ENCODE measurements at regions not wholly inside any gene's neighbourhood (a gene's known extent, or its start where the extent isn't known, plus 50 kb on each side); places are given as distances from the start of the nearest gene placed in this dataset.

DNA sequence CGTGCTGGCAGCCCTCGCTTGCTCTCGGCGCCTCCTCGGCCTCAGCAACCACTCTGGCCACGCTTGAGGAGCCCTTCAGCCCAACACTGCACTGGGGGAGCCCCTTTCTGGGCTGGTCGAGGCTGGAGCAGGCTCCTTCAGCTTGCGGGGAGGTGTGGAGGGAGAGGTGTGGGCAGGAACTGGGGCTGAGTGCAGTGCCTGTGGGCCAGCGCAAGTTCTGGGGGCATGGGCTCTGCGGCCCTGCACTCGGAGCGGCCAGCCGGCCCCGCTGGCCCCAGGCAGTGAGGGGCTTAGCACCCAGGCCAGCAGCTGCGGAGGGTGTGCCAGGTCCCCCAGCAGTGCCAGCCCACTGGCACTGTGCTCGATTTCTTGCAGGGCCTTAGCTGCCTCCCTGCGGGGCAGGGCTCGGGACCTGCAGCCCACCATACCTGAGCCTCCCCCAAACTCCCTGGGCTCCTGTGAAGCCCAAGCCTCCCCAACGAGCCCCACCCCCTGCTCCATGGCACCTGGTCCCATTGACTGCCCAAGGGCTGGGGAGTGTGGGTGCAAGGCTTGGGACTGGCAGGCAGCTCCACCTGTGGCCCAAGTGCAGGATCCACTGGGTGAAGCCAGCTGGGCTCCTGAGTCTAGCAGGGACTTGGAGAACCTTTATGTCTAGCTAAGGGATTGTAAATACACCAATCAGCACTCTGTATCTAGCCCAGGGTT lies 556.8 kb downstream of the GABRG1 start:
- POLR2A ChIA-PET = no interaction called here

GRCh38 chr4:45554423-45554822 lies 569.4 kb downstream of the GABRG1 start:
- no peaks in the 10 kb centered on the region for H3K36me3 Mint-ChIP-seq (ENCODE audit: insufficient read depth, unreplicated experiment)
- H3K9me3 Mint-ChIP-seq (ENCODE audit: unreplicated experiment) = no peaks in the 10 kb centered on the region
- intact Hi-C loops (cut with micrococcal nuclease; ENCODE audit: unreplicated experiment) = no loop called here

More for the DNA sequence above, 556.8 kb downstream of the GABRG1 start:
- Histone ChIP-seq H3K4me1 (no peaks in the 10 kb centered on the region), H3K4me3 (ENCODE audit: low read depth, low read length) (no peak overlapping the region), H3K9me3 (no peaks in the 10 kb centered on the region), H3K36me3 (ENCODE audit: control insufficient read depth, insufficient read depth, low read length) (no peaks in the 10 kb centered on the region), H3K27me3 (replicated peaks; ENCODE audit: control insufficient read depth, insufficient read depth, low read length) (no peaks in the 10 kb centered on the region)
- Mint-ChIP-seq H3K4me3 (ENCODE audit: unreplicated experiment) (no peak overlapping the region), H3K27ac (ENCODE audit: unreplicated experiment) (no peak overlapping the region), H3K36me3 (ENCODE audit: insufficient read depth, unreplicated experiment) (no peaks in the 10 kb centered on the region), H3K9me3 (ENCODE audit: unreplicated experiment) (no peaks in the 10 kb centered on the region), H3K27me3 (ENCODE audit: insufficient read depth, unreplicated experiment) (no peaks in the 10 kb centered on the region), H3K4me1 (ENCODE audit: low read depth, unreplicated experiment) (no peaks in the 10 kb centered on the region)
- DNase-seq = no peak
- TF ChIP-seq, protein P1, sequence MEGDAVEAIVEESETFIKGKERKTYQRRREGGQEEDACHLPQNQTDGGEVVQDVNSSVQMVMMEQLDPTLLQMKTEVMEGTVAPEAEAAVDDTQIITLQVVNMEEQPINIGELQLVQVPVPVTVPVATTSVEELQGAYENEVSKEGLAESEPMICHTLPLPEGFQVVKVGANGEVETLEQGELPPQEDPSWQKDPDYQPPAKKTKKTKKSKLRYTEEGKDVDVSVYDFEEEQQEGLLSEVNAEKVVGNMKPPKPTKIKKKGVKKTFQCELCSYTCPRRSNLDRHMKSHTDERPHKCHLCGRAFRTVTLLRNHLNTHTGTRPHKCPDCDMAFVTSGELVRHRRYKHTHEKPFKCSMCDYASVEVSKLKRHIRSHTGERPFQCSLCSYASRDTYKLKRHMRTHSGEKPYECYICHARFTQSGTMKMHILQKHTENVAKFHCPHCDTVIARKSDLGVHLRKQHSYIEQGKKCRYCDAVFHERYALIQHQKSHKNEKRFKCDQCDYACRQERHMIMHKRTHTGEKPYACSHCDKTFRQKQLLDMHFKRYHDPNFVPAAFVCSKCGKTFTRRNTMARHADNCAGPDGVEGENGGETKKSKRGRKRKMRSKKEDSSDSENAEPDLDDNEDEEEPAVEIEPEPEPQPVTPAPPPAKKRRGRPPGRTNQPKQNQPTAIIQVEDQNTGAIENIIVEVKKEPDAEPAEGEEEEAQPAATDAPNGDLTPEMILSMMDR (IDR thresholded peaks at IDR 0.05; ENCODE audit: insufficient read depth in 1 of 2, low read depth in 1 of 2, low read length in 1 of 2, severe bottlenecking in 1 of 2, unreplicated experiment in 1 of 2) = no peak
- intact Hi-C loops (cut with micrococcal nuclease; ENCODE audit: unreplicated experiment) = no loop called here
- CTCF ChIA-PET = no interaction called here
- BruUV-seq (replicated peaks) = no TSS peak

GRCh38 chr4:45550766-45551366 lies 573.0 kb downstream of the GABRG1 start:
- H3K27me3 ChIP-seq (replicated peaks; ENCODE audit: control insufficient read depth, insufficient read depth, low read length) = no peaks in the 10 kb centered on the region
- no peak overlapping the region for H3K27ac Mint-ChIP-seq (ENCODE audit: unreplicated experiment)
- no peak for DNase-seq
- peaks cover 3% of the 10 kb centered on the region for H3K27me3 Mint-ChIP-seq (ENCODE audit: insufficient read depth, unreplicated experiment)
- no peaks in the 10 kb centered on the region for H3K36me3 Mint-ChIP-seq (ENCODE audit: insufficient read depth, unreplicated experiment)
- POLR2A ChIA-PET = no interaction called here
- CTCF ChIA-PET = interaction anchor here (0.6 kb wide), 1 partner anchor 115 kb away, joined by 6 read pairs; no protein-coding TSS in a partner anchor
- intact Hi-C loops (cut with micrococcal nuclease; ENCODE audit: unreplicated experiment) = no loop called here
- H3K36me3 ChIP-seq (ENCODE audit: control insufficient read depth, insufficient read depth, low read length) = no peaks in the 10 kb centered on the region
- H3K9me3 Mint-ChIP-seq (ENCODE audit: unreplicated experiment) = no peaks in the 10 kb centered on the region
- no peaks in the 10 kb centered on the region for H3K9me3 ChIP-seq
- no peak overlapping the region for H3K4me3 Mint-ChIP-seq (ENCODE audit: unreplicated experiment)
- no peaks in the 10 kb centered on the region for H3K4me1 Mint-ChIP-seq (ENCODE audit: low read depth, unreplicated experiment)
- TF ChIP-seq, protein P1 (IDR thresholded peaks at IDR 0.05; ENCODE audit: insufficient read depth in 1 of 2, low read depth in 1 of 2, low read length in 1 of 2, severe bottlenecking in 1 of 2, unreplicated experiment in 1 of 2) = no peak
- H3K4me3 ChIP-seq (ENCODE audit: low read depth, low read length) = no peak overlapping the region
- H3K4me1 ChIP-seq = no peaks in the 10 kb centered on the region
- no TSS peak for BruUV-seq (replicated peaks)

More at GRCh38 chr4:45554423-45554822, 569.4 kb downstream of the GABRG1 start:
- no TSS peak for BruUV-seq (replicated peaks)
- Mint-ChIP-seq H3K27me3 (ENCODE audit: insufficient read depth, unreplicated experiment) (no peaks in the 10 kb centered on the region), H3K4me3 (ENCODE audit: unreplicated experiment) (no peak overlapping the region), H3K27ac (ENCODE audit: unreplicated experiment) (no peak overlapping the region), H3K4me1 (ENCODE audit: low read depth, unreplicated experiment) (no peaks in the 10 kb centered on the region)
- no peaks in the 10 kb centered on the region for H3K36me3 ChIP-seq (ENCODE audit: control insufficient read depth, insufficient read depth, low read length)
- H3K9me3 ChIP-seq = no peaks in the 10 kb centered on the region
- POLR2A ChIA-PET = no interaction called here
- H3K4me3 ChIP-seq (ENCODE audit: low read depth, low read length) = no peak overlapping the region
- TF ChIP-seq, protein P1 (IDR thresholded peaks at IDR 0.05; ENCODE audit: insufficient read depth in 1 of 2, low read depth in 1 of 2, low read length in 1 of 2, severe bottlenecking in 1 of 2, unreplicated experiment in 1 of 2) = no peak
- no peaks in the 10 kb centered on the region for H3K27me3 ChIP-seq (replicated peaks; ENCODE audit: control insufficient read depth, insufficient read depth, low read length)
- DNase-seq = no peak
- H3K4me1 ChIP-seq = no peaks in the 10 kb centered on the region
- CTCF ChIA-PET = no interaction called here

Data from Caco-2 (cell line).